Iris pigment epithelial cell (primary cell): ENCODE measurements at regions not wholly inside any gene's neighbourhood (a gene's known extent, or its start where the extent isn't known, plus 50 kb on each side); places are given as distances from the start of the nearest gene placed in this dataset.

Experiments
- DNase-seq: peaks from one replicate; pipeline ENCODE4 v3.0.0-alpha.2; 2011; ENCODE audit warnings: low read depth

- DNase-seq = no peak
Measured at GRCh38 chr5:68942169-68942568, 151.6 kb upstream of the SLC30A5 start.

DNA sequence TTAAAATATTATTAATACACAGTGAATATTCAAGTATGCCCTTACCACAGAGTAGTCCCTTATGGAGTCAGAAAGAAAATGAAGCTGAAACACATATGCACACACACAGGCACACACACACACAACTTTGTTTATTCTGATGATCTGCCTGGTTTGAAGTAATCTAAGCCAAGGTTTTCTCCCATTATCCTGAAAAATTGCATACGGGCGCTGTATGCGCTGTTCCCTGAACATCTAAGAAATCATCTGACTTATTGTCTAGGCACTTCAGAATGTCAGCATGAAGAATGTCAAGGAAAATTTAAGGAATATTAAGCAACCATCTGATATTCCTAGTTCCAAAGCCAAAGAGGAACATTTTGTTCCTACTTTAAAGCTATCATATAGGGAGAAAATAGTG is 147.1 kb upstream of the SLC30A5 start:
- DNase-seq = no peak

GRCh38 chr5:68947986-68948385 is 145.8 kb upstream of the SLC30A5 start:
- DNase-seq = no peak

GRCh38 chr5:68949256-68949655 is 144.6 kb upstream of the SLC30A5 start:
- DNase-seq = no peak

DNA sequence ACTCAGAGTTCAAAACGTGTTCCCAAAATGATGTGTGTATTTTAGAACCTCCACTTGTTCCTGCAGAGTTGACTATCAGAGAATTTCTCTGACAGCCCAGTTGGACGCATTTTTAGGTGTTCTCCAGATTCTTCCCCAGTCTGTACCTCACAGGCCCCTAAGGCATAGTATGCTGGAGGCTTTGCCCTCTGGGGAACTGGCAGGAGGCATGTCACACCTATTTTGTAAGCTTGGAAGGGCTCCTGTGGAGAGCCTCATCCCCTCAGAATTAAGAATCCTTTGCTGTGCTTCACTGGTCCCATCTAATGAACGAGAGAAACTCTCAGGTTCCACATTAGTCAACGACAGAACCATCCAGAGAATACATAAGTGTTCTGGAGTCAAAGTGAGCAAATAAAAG is 144.1 kb upstream of the SLC30A5 start:
- DNase-seq = no peak

DNA sequence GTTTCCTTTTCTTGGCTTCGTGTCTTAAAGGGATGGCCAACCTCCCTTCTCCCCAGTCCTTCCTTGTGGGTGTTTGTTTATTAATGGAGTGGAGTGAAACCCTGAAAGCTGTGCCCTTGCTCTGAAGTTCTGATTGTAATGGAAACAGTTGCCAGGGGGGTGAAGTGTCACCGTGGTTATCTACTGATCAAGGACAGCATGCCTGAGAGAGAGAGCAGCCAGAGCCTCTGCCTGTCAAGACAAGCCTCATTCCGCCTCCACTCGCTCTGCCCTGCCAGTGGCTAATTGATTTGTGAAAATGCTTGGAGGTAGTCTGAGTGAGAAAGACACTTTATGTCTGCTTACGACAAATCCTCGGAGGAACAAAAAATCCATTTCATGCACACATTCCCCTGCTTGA is 143.7 kb upstream of the SLC30A5 start:
- DNase-seq = no peak

GRCh38 chr5:68950930-68951329 is 142.9 kb upstream of the SLC30A5 start:
- no peak for DNase-seq

- DNase-seq = no peak
Measured at GRCh38 chr5:68953231-68953874, 140.5 kb upstream of the SLC30A5 start.

DNA sequence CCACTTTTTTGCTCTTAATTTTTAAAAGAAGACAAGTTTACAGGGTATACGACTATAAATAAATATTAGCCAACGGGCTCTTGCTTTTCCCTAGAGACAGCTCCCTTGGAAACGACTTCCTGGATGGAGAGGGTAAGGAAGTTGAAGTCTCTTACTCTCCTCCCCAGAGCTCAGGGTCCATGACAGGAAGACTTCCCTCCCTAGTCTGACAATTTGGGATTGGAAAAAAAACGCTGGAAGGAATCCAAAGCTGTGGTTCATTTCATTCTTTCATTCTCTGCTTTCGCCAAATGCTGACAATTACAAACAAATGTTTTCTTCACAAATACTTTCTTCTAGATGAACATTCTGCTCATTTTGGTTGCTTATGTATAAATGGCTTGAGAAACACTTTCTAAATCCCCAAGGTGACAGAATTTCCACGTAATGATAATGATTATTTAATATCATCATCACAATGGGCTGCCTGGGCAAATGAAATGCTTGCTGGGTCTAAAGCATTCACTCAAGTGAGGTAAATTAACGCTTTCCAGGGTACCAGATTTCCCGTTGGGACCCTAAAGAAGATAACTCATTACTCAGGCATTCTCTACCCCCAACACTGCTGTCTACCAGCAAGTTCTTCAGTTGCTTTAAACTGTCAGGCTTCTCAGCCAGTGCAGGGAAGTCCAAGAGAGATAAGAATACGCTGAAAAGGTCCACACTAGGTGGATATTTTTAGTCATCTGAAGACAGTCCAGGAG is 139.8 kb upstream of the SLC30A5 start:
- no peak for DNase-seq

GRCh38 chr5:68954618-68954910 is 139.2 kb upstream of the SLC30A5 start:
- DNase-seq = no peak

- no peak for DNase-seq
Measured at GRCh38 chr5:68957591-68957990, 136.2 kb upstream of the SLC30A5 start.

GRCh38 chr5:68958428-68958827 is 135.4 kb upstream of the SLC30A5 start:
- no peak for DNase-seq

GRCh38 chr5:68960456-68960855 is 133.4 kb upstream of the SLC30A5 start:
- no peak for DNase-seq

- DNase-seq = no peak
Measured at GRCh38 chr5:68960961-68961360, 132.9 kb upstream of the SLC30A5 start.

- DNase-seq = no peak
Measured at GRCh38 chr5:68961762-68962161, 132.1 kb upstream of the SLC30A5 start.

DNA sequence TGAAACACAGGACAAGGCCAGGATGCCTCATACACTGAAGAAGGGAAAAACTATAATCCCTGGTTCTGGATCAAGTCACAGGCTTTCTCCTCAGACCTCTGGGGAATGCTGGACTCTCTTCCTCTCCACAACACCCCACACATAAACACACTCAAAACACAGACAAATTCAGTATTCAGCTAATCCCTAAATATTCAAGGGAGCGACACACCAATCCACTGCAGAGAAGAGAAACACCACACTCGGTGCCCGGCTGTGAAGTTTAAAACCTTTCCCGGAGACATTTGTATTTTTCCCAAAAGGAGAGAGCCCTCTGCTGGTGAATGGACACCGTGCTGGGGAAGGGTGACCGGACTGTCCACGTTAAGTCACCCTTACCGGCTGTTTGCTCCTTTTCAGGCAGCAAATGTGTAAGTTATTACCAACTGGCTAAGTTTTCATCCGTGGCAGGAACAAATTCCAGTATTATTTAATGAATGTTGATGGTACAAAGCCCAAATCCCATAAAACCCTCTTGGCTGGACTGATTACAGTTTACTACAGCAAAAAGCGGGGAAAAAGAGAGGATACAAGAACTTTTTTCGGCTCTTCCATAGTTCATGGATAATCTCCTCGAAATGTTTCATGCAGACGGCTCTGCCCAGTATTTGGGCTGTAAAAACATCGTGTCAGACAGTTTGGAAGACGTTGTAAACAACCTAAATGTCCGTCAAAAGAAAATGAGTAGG is 130.9 kb upstream of the SLC30A5 start:
- peak; percentile 61 for DNase-seq

- DNase-seq = no peak
Measured at GRCh38 chr5:68964679-68965078, 129.1 kb upstream of the SLC30A5 start.

- no peak for DNase-seq
Measured at GRCh38 chr5:68965926-68966325, 127.9 kb upstream of the SLC30A5 start.

- DNase-seq = no peak
Measured at GRCh38 chr5:68966596-68966995, 127.2 kb upstream of the SLC30A5 start.

DNA sequence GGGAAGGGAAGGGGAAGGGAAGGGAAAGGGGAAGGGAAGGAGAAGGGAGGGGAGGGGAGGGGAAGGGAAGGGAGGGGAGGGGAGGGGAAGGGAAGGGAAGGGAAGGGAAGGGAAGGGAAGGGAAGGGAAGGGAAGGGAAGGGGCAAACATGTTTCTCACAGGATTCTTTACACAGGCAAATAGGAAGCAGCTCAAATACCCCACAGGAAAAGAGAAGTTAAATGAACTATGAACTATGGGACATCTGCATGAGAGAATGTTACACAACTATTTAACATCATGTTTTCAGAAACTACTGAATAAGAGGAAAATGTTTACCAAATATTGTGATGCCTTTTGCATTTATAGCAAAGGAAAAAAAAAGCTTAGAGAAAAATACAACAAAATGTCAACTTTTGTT is 125.4 kb upstream of the SLC30A5 start:
- DNase-seq = no peak

GRCh38 chr5:68970617-68971016 is 123.2 kb upstream of the SLC30A5 start:
- no peak for DNase-seq

- DNase-seq = no peak
Measured at GRCh38 chr5:68973696-68974095, 120.1 kb upstream of the SLC30A5 start.

DNA sequence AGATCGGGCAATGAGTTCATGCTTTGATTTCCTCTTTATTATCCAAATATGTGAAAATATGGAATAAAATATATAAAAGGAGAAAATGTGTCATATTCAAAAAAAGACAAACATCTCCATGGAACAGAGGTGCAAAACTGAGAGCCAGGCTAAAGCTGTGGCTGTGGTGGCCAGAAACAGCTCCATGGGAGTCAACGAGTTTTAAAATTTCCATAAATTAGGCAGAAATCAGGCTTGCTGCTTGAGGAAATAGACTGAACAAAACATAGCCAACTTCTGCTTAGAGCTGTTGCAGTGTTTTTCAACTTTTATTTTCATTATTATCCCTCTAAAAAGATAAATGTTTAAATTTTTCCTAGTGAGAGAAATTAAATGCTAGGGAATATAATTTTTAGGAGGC is 110.8 kb upstream of the SLC30A5 start:
- DNase-seq = no peak

- no peak for DNase-seq
Measured at GRCh38 chr5:68983959-68984358, 109.9 kb upstream of the SLC30A5 start.
